ENCODE measurements at regions not wholly inside any gene's neighbourhood (a gene's known extent, or its start where the extent isn't known, plus 50 kb on each side); places are given as distances from the start of the nearest gene placed in this dataset.

DNA sequence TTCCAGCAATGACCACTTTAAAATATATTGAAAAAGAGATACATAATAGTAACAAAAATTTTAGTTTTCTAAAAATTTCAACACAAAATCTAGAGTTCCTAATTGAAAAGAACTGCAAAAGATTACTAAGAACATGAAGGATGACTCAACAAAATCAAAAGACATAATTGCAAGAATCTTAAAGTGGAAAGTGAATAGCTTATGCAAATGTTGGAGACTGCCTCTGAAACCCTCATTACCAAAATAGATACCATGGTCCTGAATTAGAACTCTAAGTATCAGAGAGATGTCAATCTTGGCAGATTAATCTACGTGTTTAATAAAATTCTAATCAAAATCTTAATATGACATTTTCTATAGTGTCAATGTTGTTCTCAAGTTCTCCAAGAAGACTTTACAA is 60.7 kb upstream of the SGO1 start (continued):
- TF ChIP-seq, protein P1, sequence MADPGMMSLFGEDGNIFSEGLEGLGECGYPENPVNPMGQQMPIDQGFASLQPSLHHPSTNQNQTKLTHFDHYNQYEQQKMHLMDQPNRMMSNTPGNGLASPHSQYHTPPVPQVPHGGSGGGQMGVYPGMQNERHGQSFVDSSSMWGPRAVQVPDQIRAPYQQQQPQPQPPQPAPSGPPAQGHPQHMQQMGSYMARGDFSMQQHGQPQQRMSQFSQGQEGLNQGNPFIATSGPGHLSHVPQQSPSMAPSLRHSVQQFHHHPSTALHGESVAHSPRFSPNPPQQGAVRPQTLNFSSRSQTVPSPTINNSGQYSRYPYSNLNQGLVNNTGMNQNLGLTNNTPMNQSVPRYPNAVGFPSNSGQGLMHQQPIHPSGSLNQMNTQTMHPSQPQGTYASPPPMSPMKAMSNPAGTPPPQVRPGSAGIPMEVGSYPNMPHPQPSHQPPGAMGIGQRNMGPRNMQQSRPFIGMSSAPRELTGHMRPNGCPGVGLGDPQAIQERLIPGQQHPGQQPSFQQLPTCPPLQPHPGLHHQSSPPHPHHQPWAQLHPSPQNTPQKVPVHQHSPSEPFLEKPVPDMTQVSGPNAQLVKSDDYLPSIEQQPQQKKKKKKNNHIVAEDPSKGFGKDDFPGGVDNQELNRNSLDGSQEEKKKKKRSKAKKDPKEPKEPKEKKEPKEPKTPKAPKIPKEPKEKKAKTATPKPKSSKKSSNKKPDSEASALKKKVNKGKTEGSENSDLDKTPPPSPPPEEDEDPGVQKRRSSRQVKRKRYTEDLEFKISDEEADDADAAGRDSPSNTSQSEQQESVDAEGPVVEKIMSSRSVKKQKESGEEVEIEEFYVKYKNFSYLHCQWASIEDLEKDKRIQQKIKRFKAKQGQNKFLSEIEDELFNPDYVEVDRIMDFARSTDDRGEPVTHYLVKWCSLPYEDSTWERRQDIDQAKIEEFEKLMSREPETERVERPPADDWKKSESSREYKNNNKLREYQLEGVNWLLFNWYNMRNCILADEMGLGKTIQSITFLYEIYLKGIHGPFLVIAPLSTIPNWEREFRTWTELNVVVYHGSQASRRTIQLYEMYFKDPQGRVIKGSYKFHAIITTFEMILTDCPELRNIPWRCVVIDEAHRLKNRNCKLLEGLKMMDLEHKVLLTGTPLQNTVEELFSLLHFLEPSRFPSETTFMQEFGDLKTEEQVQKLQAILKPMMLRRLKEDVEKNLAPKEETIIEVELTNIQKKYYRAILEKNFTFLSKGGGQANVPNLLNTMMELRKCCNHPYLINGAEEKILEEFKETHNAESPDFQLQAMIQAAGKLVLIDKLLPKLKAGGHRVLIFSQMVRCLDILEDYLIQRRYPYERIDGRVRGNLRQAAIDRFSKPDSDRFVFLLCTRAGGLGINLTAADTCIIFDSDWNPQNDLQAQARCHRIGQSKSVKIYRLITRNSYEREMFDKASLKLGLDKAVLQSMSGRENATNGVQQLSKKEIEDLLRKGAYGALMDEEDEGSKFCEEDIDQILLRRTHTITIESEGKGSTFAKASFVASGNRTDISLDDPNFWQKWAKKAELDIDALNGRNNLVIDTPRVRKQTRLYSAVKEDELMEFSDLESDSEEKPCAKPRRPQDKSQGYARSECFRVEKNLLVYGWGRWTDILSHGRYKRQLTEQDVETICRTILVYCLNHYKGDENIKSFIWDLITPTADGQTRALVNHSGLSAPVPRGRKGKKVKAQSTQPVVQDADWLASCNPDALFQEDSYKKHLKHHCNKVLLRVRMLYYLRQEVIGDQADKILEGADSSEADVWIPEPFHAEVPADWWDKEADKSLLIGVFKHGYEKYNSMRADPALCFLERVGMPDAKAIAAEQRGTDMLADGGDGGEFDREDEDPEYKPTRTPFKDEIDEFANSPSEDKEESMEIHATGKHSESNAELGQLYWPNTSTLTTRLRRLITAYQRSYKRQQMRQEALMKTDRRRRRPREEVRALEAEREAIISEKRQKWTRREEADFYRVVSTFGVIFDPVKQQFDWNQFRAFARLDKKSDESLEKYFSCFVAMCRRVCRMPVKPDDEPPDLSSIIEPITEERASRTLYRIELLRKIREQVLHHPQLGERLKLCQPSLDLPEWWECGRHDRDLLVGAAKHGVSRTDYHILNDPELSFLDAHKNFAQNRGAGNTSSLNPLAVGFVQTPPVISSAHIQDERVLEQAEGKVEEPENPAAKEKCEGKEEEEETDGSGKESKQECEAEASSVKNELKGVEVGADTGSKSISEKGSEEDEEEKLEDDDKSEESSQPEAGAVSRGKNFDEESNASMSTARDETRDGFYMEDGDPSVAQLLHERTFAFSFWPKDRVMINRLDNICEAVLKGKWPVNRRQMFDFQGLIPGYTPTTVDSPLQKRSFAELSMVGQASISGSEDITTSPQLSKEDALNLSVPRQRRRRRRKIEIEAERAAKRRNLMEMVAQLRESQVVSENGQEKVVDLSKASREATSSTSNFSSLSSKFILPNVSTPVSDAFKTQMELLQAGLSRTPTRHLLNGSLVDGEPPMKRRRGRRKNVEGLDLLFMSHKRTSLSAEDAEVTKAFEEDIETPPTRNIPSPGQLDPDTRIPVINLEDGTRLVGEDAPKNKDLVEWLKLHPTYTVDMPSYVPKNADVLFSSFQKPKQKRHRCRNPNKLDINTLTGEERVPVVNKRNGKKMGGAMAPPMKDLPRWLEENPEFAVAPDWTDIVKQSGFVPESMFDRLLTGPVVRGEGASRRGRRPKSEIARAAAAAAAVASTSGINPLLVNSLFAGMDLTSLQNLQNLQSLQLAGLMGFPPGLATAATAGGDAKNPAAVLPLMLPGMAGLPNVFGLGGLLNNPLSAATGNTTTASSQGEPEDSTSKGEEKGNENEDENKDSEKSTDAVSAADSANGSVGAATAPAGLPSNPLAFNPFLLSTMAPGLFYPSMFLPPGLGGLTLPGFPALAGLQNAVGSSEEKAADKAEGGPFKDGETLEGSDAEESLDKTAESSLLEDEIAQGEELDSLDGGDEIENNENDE (IDR thresholded peaks at IDR 0.05; ENCODE audit: insufficient replicate concordance, low read length), result no peak
- TF ChIP-seq SAP30 (IDR thresholded peaks at IDR 0.05; ENCODE audit: insufficient read depth, insufficient replicate concordance, low read length), result no peak
- TF ChIP-seq ASH2L (IDR thresholded peaks at IDR 0.05; ENCODE audit: low read length), result no peak
- no peak for TF ChIP-seq KDM4A (IDR thresholded peaks at IDR 0.05; ENCODE audit: low read depth, low read length, severe bottlenecking)
- TF ChIP-seq MAFK (IDR thresholded peaks at IDR 0.05; ENCODE audit: low read depth, low read length), result no peak
- no peak for TF ChIP-seq SIN3A (conservative IDR thresholded peaks at IDR 0.05 in 1 of 2, IDR thresholded peaks at IDR 0.05 in 1 of 2; ENCODE audit: low read depth in 1 of 2, low read length in 2 of 2)
- TF ChIP-seq POLR2AphosphoS5 (IDR thresholded peaks at IDR 0.05; ENCODE audit: low read depth, low read length), result no peak
- no peak for TF ChIP-seq SIRT6 (IDR thresholded peaks at IDR 0.05; ENCODE audit: low read length)
